Stomach (tissue), 8 donors: ENCODE measurements at regions not wholly inside any gene's neighbourhood (a gene's known extent, or its start where the extent isn't known, plus 50 kb on each side); places are given as distances from the start of the nearest gene placed in this dataset.

Experiments
- DNase-seq, 2 donors: peaks; one replicate each; pipeline versions ENCODE4 v3.0.0 to v3.0.0-alpha.2; 2013 to 2019
- H3K27ac ChIP-seq, 5 donors: fragments of 200-600 bp in 4 of 5; sonication (generic) in 4 of 5; one replicate each; pipeline ENCODE4 v1.5.1; 2013 to 2019; ENCODE audit warnings: mild to moderate bottlenecking in 1 of 5, moderate library complexity in 1 of 5
- H3K27me3 ChIP-seq, 3 donors: fragments of 200-600 bp; sonication (generic); one replicate each; pipeline ENCODE4 v1.5.1; 2017 to 2019; ENCODE audit warnings: mixed run types in 1 of 3
- H3K36me3 ChIP-seq, 4 donors: fragments of 200-600 bp; sonication (generic); 1 replicate in 3 of 4; 2 replicates in 1 of 4; pipeline ENCODE4 v1.5.1; 2016 to 2019
- H3K4me1 ChIP-seq, 4 donors: fragments of 200-600 bp; sonication (generic); one replicate each; pipeline ENCODE4 v1.5.1; 2016 to 2019
- H3K4me3 ChIP-seq, 4 donors: fragments of 200-600 bp; sonication (generic) in 3 of 4; one replicate each; pipeline ENCODE4 v1.5.1; 2016 to 2019; ENCODE audit warnings: mild to moderate bottlenecking in 1 of 4
- H3K9me3 ChIP-seq, 4 donors: fragments of 200-600 bp; sonication (generic); one replicate each; pipeline ENCODE4 v1.5.1; 2016 to 2019
- CTCF ChIP-seq, 7 experiments: fragments of 450-650 bp in 4 of 7; fragments of 200-600 bp in 3 of 7; sonication (generic) in 3 of 7; IDR thresholded peaks; one replicate each; pipeline ENCODE4 v1.5.1; 2016 to 2019; ENCODE audit warnings: antibody characterized with exemption in 7 of 7, control low read depth in 2 of 7, mild to moderate bottlenecking in 1 of 7
- EP300 ChIP-seq: sonication (generic); formaldehyde crosslinking; IDR thresholded peaks from one replicate; pipeline ENCODE4 v1.6.1; 2017; ENCODE audit warnings: antibody characterized with exemption
- POLR2A ChIP-seq, 4 donors: fragments of 450-650 bp; IDR thresholded peaks; one replicate each; pipeline ENCODE4 v1.6.1; 2016; ENCODE audit warnings: antibody characterized with exemption in 4 of 4, control low read depth in 2 of 4, mild to moderate bottlenecking in 1 of 4, moderate library complexity in 1 of 4
- POLR2AphosphoS5 ChIP-seq, 3 donors: sonication (generic); formaldehyde crosslinking; IDR thresholded peaks; one replicate each; pipeline ENCODE4 v1.6.1; 2016; ENCODE audit warnings: antibody characterized with exemption in 3 of 3
- WGBS, 5 donors: extraction: QIAGEN DNeasy Blood & Tissue Kit in 3 of 5; methylation state at CpG; one replicate each; pipeline versions ENCODE4 v1.1.5 to v1.1.7; 2013 to 2018; 5-methylcytosine and 5-hydroxymethylcytosine counted together
- intact Hi-C: fragments of 100-400 bp; cut with DNase I; formaldehyde crosslinking; loops from one replicate; pipeline ENCODE4 v1.15.1; 2023; ENCODE audit warnings: low total_unique reads
- donor health status: healthy with polysubstance abuse.
- donor health status: Bipolar disorder and iron deficiency.
- donor health status: healthy.

- Histone ChIP-seq H3K4me1 (no peaks in the 10 kb centered on the region), H3K27me3 (no peaks in the 10 kb centered on the region), H3K36me3 (no peaks in the 10 kb centered on the region), H3K4me3 (no peak overlapping the region), H3K27ac (no peak overlapping the region), H3K9me3 (no peaks in the 10 kb centered on the region)
- 46 to 71% (median 48%) methylated on average over 1 of the region's 1 CpG for WGBS, 5 donors
- TF ChIP-seq POLR2AphosphoS5 (IDR thresholded peaks at IDR 0.05) (no peak), CTCF (IDR thresholded peaks at IDR 0.05) (no peak)
- DNase-seq = no peak
- intact Hi-C loops = no loop called here
Observed at GRCh38 chr20:54372313-54372712, 103.1 kb upstream of the DOK5 start.

- Histone ChIP-seq H3K4me3 (no peak overlapping the region), H3K9me3 (no peaks in the 10 kb centered on the region), H3K27me3 (no peaks in the 10 kb centered on the region), H3K27ac (no peak overlapping the region), H3K4me1 (no peaks in the 10 kb centered on the region), H3K36me3 (no peaks in the 10 kb centered on the region)
- WGBS, 5 donors = 75 to 88% (median 78%) methylated on average over 1 of the region's 1 CpG
- DNase-seq = no peak
- intact Hi-C loops = no loop called here
- TF ChIP-seq POLR2AphosphoS5 (IDR thresholded peaks at IDR 0.05) (no peak), CTCF (IDR thresholded peaks at IDR 0.05) (no peak), POLR2A (IDR thresholded peaks at IDR 0.05) (no peak), EP300 (no peak)
Observed at GRCh38 chr20:54377992-54378773, 97.2 kb upstream of the DOK5 start.

GRCh38 chr20:54379893-54380584 lies 95.4 kb upstream of the DOK5 start:
- H3K9me3 ChIP-seq = no peaks in the 10 kb centered on the region
- no peaks in the 10 kb centered on the region for H3K27me3 ChIP-seq
- no peaks in the 10 kb centered on the region for H3K36me3 ChIP-seq
- TF ChIP-seq CTCF (IDR thresholded peaks at IDR 0.05) = no peak
- TF ChIP-seq EP300 = no peak
- no peak for TF ChIP-seq POLR2AphosphoS5 (IDR thresholded peaks at IDR 0.05)
- TF ChIP-seq POLR2A (IDR thresholded peaks at IDR 0.05) = no peak
- WGBS, 5 donors = 76 to 87% (median 83%) methylated on average over 7 of the region's 7 CpGs
- H3K4me3 ChIP-seq = no peak overlapping the region
- no peaks in the 10 kb centered on the region for H3K4me1 ChIP-seq
- intact Hi-C loops = no loop called here
- no peak overlapping the region for H3K27ac ChIP-seq
- DNase-seq = no peak

GRCh38 chr20:54382419-54382818 lies 93.0 kb upstream of the DOK5 start:
- Histone ChIP-seq H3K36me3 (no peaks in the 10 kb centered on the region), H3K9me3 (no peaks in the 10 kb centered on the region), H3K27ac (no peak overlapping the region), H3K4me3 (no peak overlapping the region), H3K27me3 (no peaks in the 10 kb centered on the region), H3K4me1 (no peaks in the 10 kb centered on the region)
- no peak for DNase-seq
- TF ChIP-seq EP300 (no peak), POLR2AphosphoS5 (IDR thresholded peaks at IDR 0.05) (no peak), CTCF (IDR thresholded peaks at IDR 0.05) (no peak), POLR2A (IDR thresholded peaks at IDR 0.05) (no peak)
- intact Hi-C loops = no loop called here
- whole genome bisulfite sequencing, 5 donors = 17 to 39% (median 19%) methylated on average over 3 of the region's 3 CpGs
